ENCODE measurements at regions not wholly inside any gene's neighbourhood (a gene's known extent, or its start where the extent isn't known, plus 50 kb on each side); places are given as distances from the start of the nearest gene placed in this dataset.

- no peak for TF ChIP-seq CTCF (conservative IDR thresholded peaks at IDR 0.05)
- H3K4me3 Mint-ChIP-seq = no peak overlapping the region
- no peaks in the 10 kb centered on the region for H3K4me1 ChIP-seq (ENCODE audit: control insufficient read depth, insufficient read depth, low read length)
- H3K4me1 Mint-ChIP-seq = no peaks in the 10 kb centered on the region
- H3K9me3 Mint-ChIP-seq = no peaks in the 10 kb centered on the region
- no peaks in the 10 kb centered on the region for H3K36me3 Mint-ChIP-seq (ENCODE audit: low read depth)
- no peaks in the 10 kb centered on the region for H3K36me3 ChIP-seq (ENCODE audit: control insufficient read depth, insufficient read depth, low read length)
- no peak for DNase-seq
- H3K4me3 ChIP-seq (ENCODE audit: low read length) = no peak overlapping the region
- WGBS, 2 experiments (ENCODE audit: insufficient coverage in 1 of 2, insufficient read length in 1 of 2) = 80 to 90% methylated on average over 1 to 3 of the region's 3 CpGs
- peaks cover 2% of the 10 kb centered on the region for H3K27me3 Mint-ChIP-seq (ENCODE audit: insufficient read depth)
- H3K27me3 ChIP-seq (ENCODE audit: control insufficient read depth, insufficient read depth, low read length, poor library complexity, severe bottlenecking) = no peaks in the 10 kb centered on the region
- H3K9ac ChIP-seq (ENCODE audit: extremely low read depth, low read length, poor library complexity, severe bottlenecking) = no peak overlapping the region
- H3K9me3 ChIP-seq (ENCODE audit: control insufficient read depth, low read length) = no peaks in the 10 kb centered on the region
- H3K27ac ChIP-seq (ENCODE audit: low read depth, low read length) = no peak overlapping the region
- H3K27ac Mint-ChIP-seq = no peak overlapping the region
Measured at GRCh38 chr2:75862547-75862946, 151.8 kb upstream of the GCFC2 start.

- peaks cover 24% of the 10 kb centered on the region for H3K9me3 ChIP-seq (ENCODE audit: control insufficient read depth, low read length)
- H3K27me3 ChIP-seq (ENCODE audit: control insufficient read depth, insufficient read depth, low read length, poor library complexity, severe bottlenecking) = no peaks in the 10 kb centered on the region
- H3K36me3 Mint-ChIP-seq (ENCODE audit: low read depth) = no peaks in the 10 kb centered on the region
- H3K4me1 ChIP-seq (ENCODE audit: control insufficient read depth, insufficient read depth, low read length) = no peaks in the 10 kb centered on the region
- no peak overlapping the region for H3K27ac Mint-ChIP-seq
- no peak overlapping the region for H3K9ac ChIP-seq (ENCODE audit: extremely low read depth, low read length, poor library complexity, severe bottlenecking)
- H3K36me3 ChIP-seq (ENCODE audit: control insufficient read depth, insufficient read depth, low read length) = no peaks in the 10 kb centered on the region
- no peak overlapping the region for H3K27ac ChIP-seq (ENCODE audit: low read depth, low read length)
- no peak for TF ChIP-seq CTCF (conservative IDR thresholded peaks at IDR 0.05)
- no peak overlapping the region for H3K4me3 Mint-ChIP-seq
- no peaks in the 10 kb centered on the region for H3K27me3 Mint-ChIP-seq (ENCODE audit: insufficient read depth)
- no peaks in the 10 kb centered on the region for H3K4me1 Mint-ChIP-seq
- no peak for DNase-seq
- H3K9me3 Mint-ChIP-seq = peaks cover 26% of the 10 kb centered on the region
- no peak overlapping the region for H3K4me3 ChIP-seq (ENCODE audit: low read length)
Measured at GRCh38 chr2:75853436-75853835, 142.7 kb upstream of the GCFC2 start.

- H3K9me3 Mint-ChIP-seq = peaks cover 26% of the 10 kb centered on the region
- WGBS, 2 experiments (ENCODE audit: insufficient coverage in 1 of 2, insufficient read length in 1 of 2) = 100% methylated on average over 1 of the region's 2 CpGs; no CpG with 5 or more reads in 1 of the 2 experiments
- no peak for TF ChIP-seq CTCF (conservative IDR thresholded peaks at IDR 0.05)
- no peak overlapping the region for H3K4me3 Mint-ChIP-seq
- Histone ChIP-seq H3K9ac (ENCODE audit: extremely low read depth, low read length, poor library complexity, severe bottlenecking) (no peak overlapping the region), H3K36me3 (ENCODE audit: control insufficient read depth, insufficient read depth, low read length) (no peaks in the 10 kb centered on the region), H3K27ac (ENCODE audit: low read depth, low read length) (no peak overlapping the region), H3K27me3 (ENCODE audit: control insufficient read depth, insufficient read depth, low read length, poor library complexity, severe bottlenecking) (no peaks in the 10 kb centered on the region), H3K4me3 (ENCODE audit: low read length) (no peak overlapping the region), H3K4me1 (ENCODE audit: control insufficient read depth, insufficient read depth, low read length) (no peaks in the 10 kb centered on the region), H3K9me3 (ENCODE audit: control insufficient read depth, low read length) (peaks cover 24% of the 10 kb centered on the region)
- no peaks in the 10 kb centered on the region for H3K27me3 Mint-ChIP-seq (ENCODE audit: insufficient read depth)
- no peak for DNase-seq
- H3K27ac Mint-ChIP-seq = no peak overlapping the region
- H3K4me1 Mint-ChIP-seq = no peaks in the 10 kb centered on the region
- no peaks in the 10 kb centered on the region for H3K36me3 Mint-ChIP-seq (ENCODE audit: low read depth)
Measured at GRCh38 chr2:75852639-75853038, 141.9 kb upstream of the GCFC2 start.
